MM.1S (cell line): ENCODE measurements at regions not wholly inside any gene's neighbourhood (a gene's known extent, or its start where the extent isn't known, plus 50 kb on each side); places are given as distances from the start of the nearest gene placed in this dataset.
A peak's percentile ranks its signal among the peaks of the same experiment; 100 is the strongest.

ENCODE experiments used
- DNase-seq: peaks from one replicate; pipeline ENCODE4 v3.0.0-alpha.2; 2015
- H2AFZ ChIP-seq: fragments of 300-600 bp; sonication (generic); 2 replicates; pipeline ENCODE4 v1.6.0; 2016; ENCODE audit warnings: antibody characterized with exemption, low read length
- H3F3A ChIP-seq: fragments of 300-600 bp; sonication (generic); 2 replicates; pipeline ENCODE4 v1.6.1; 2016; ENCODE audit warnings: mild to moderate bottlenecking, antibody characterized with exemption, low read length, moderate library complexity, mixed read lengths; ENCODE audit not compliant: insufficient read depth
- H3K27ac ChIP-seq: fragments of 300-600 bp; sonication (generic); 2 replicates; pipeline ENCODE4 v1.5.1; 2016; ENCODE audit warnings: mild to moderate bottlenecking, low read length
- H3K27me3 ChIP-seq: fragments of 300-600 bp; sonication (generic); replicated peaks from 2 replicates; pipeline ENCODE4 v1.6.0; 2016; ENCODE audit warnings: low read length; ENCODE audit not compliant: insufficient read depth
- H3K36me3 ChIP-seq: fragments of 300-600 bp; sonication (generic); replicated peaks from 2 replicates; pipeline ENCODE4 v1.6.1; 2016; ENCODE audit warnings: mild to moderate bottlenecking, low read length, mixed read lengths; ENCODE audit not compliant: insufficient read depth
- H3K4me1 ChIP-seq: fragments of 300-600 bp; sonication (generic); 2 replicates; pipeline ENCODE4 v1.6.1; 2016; ENCODE audit warnings: low read length, mixed read lengths
- H3K4me2 ChIP-seq: fragments of 300-600 bp; sonication (generic); 2 replicates; pipeline ENCODE4 v1.6.0; 2016; ENCODE audit warnings: low read depth, low read length
- H3K4me3 ChIP-seq: fragments of 300-600 bp; sonication (generic); 2 replicates; pipeline ENCODE4 v1.5.1; 2016; ENCODE audit warnings: low read length, mixed read lengths
- H3K79me2 ChIP-seq: fragments of 300-600 bp; sonication (generic); 2 replicates; pipeline ENCODE4 v1.6.1; 2016; ENCODE audit warnings: mixed run types, low read length, mixed read lengths
- H3K9ac ChIP-seq: fragments of 300-600 bp; sonication (generic); 2 replicates; pipeline ENCODE4 v1.6.1; 2016; ENCODE audit warnings: low read length, mixed read lengths
- H3K9me2 ChIP-seq: fragments of 300-600 bp; sonication (generic); replicated peaks from 2 replicates; pipeline ENCODE4 v1.6.1; 2016; ENCODE audit warnings: mild to moderate bottlenecking, low read length, mixed read lengths; ENCODE audit not compliant: insufficient read depth
- H3K9me3 ChIP-seq: fragments of 300-600 bp; sonication (generic); replicated peaks from 2 replicates; pipeline ENCODE4 v1.6.1; 2016; ENCODE audit warnings: mild to moderate bottlenecking, low read length, mixed read lengths; ENCODE audit not compliant: insufficient read depth
- H4K20me1 ChIP-seq: fragments of 300-600 bp; sonication (generic); 2 replicates; pipeline ENCODE4 v1.6.1; 2016; ENCODE audit warnings: mild to moderate bottlenecking, low read length, moderate library complexity, mixed read lengths; ENCODE audit not compliant: insufficient read depth
- CTCF ChIP-seq: fragments of 300-600 bp; sonication (generic); IDR thresholded peaks from 2 replicates; pipeline ENCODE4 v1.5.1; 2016; ENCODE audit warnings: antibody characterized with exemption, low read length, mixed read lengths
- EZH2 ChIP-seq: fragments of 300-600 bp; sonication (generic); optimal IDR thresholded peaks from 2 replicates; pipeline ENCODE3; 2017; ENCODE audit warnings: low read depth, mild to moderate bottlenecking, antibody characterized with exemption, low read length, mixed read lengths
- EZH2phosphoT487 ChIP-seq: fragments of 300-600 bp; sonication (generic); IDR thresholded peaks from 2 replicates; pipeline ENCODE4 v1.6.1; 2018; ENCODE audit warnings: antibody characterized with exemption, low read length

GRCh38 chr2:149894760-149895159 lies 307.2 kb upstream of the MMADHC start:
- no peak overlapping the region for H3K4me3 ChIP-seq
- no peaks in the 10 kb centered on the region for H4K20me1 ChIP-seq
- H3K36me3 ChIP-seq: no peaks in the 10 kb centered on the region
- peaks cover 12% of the 10 kb centered on the region; the same call in 1 of the 2 replicates for H3F3A ChIP-seq
- H3K9ac ChIP-seq: no peak overlapping the region; the same call in 1 of the 2 replicates
- no peaks in the 10 kb centered on the region for H3K9me2 ChIP-seq
- H2AFZ ChIP-seq: no peak overlapping the region
- H3K27ac ChIP-seq: peak overlapping the region; percentile 84
- peak overlapping the region; percentile 39 for H3K4me2 ChIP-seq
- H3K27me3 ChIP-seq: no peaks in the 10 kb centered on the region
- TF ChIP-seq CTCF: no peak
- no peak for TF ChIP-seq EZH2phosphoT487
- TF ChIP-seq EZH2: no peak
- no peaks in the 10 kb centered on the region for H3K9me3 ChIP-seq
- peaks cover 20% of the 10 kb centered on the region for H3K4me1 ChIP-seq
- H3K79me2 ChIP-seq: no peaks in the 10 kb centered on the region
- DNase-seq: peak; percentile 96

GRCh38 chr2:149894226-149894625 lies 306.7 kb upstream of the MMADHC start:
- no peak for TF ChIP-seq EZH2phosphoT487
- TF ChIP-seq CTCF: no peak
- no peak for TF ChIP-seq EZH2
- Histone ChIP-seq H3K9me3 (no peaks in the 10 kb centered on the region), H3K36me3 (no peaks in the 10 kb centered on the region), H3K4me3 (no peak overlapping the region), H3K4me1 (peaks cover 20% of the 10 kb centered on the region), H3K4me2 (peak overlapping the region; percentile 30; the same call in 1 of the 2 replicates), H3K79me2 (no peaks in the 10 kb centered on the region), H3K27me3 (no peaks in the 10 kb centered on the region), H3F3A (peaks cover 12% of the 10 kb centered on the region; the same call in 1 of the 2 replicates), H4K20me1 (no peaks in the 10 kb centered on the region), H2AFZ (no peak overlapping the region), H3K27ac (peak overlapping the region; percentile 84), H3K9ac (peak overlapping the region; percentile 40), H3K9me2 (no peaks in the 10 kb centered on the region)
- DNase-seq: no peak

- DNase-seq: no peak
- no peak overlapping the region for H3K9ac ChIP-seq
- H3K36me3 ChIP-seq: no peaks in the 10 kb centered on the region
- no peak overlapping the region for H3K4me2 ChIP-seq
- no peaks in the 10 kb centered on the region for H4K20me1 ChIP-seq
- H3K9me2 ChIP-seq: no peaks in the 10 kb centered on the region
- H3K27me3 ChIP-seq: no peaks in the 10 kb centered on the region
- TF ChIP-seq EZH2phosphoT487 (no peak), EZH2 (no peak), CTCF (no peak)
- H3F3A ChIP-seq: peaks cover 12% of the 10 kb centered on the region; the same call in 1 of the 2 replicates
- no peaks in the 10 kb centered on the region for H3K9me3 ChIP-seq
- H2AFZ ChIP-seq: no peak overlapping the region
- peaks cover 20% of the 10 kb centered on the region for H3K4me1 ChIP-seq
- H3K4me3 ChIP-seq: no peak overlapping the region
- no peaks in the 10 kb centered on the region for H3K79me2 ChIP-seq
- H3K27ac ChIP-seq: no peak overlapping the region
These were observed 305.0 kb upstream of the MMADHC start for GRCh38 chr2:149892563-149892962.
